ENCODE measurements at regions not wholly inside any gene's neighbourhood (a gene's known extent, or its start where the extent isn't known, plus 50 kb on each side); places are given as distances from the start of the nearest gene placed in this dataset.

DNA sequence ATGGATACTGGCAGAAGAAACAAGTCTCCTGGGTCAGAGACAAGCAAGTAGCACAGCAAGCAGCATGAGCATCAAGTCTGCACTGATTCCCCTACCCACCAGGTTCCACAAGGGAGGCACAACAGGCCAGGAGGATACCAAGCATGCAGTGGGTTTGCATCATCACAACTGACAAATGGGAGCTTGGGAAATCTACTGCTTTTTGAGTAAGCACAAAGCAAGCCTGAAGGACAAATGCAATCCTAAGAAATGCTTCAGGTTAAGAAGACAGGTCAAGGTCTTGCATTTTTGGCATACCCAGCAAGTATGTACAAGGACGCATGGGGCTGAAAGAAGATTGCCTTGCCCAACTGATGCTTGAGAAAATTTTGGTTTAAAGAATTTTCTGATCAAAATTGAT is 279.6 kb downstream of the PDGFC start:
- no peak for DNase-seq (ENCODE audit: low spot score in 2 of 2, unreplicated experiment in 2 of 2)
- Mint-ChIP-seq H3K4me1 (peaks cover 36% of the 10 kb centered on the region), H3K36me3 (no peaks in the 10 kb centered on the region), H3K9me3 (no peaks in the 10 kb centered on the region), H3K4me3 (no peak overlapping the region), H3K27ac (no peak overlapping the region), H3K27me3 (ENCODE audit: low read depth) (no peaks in the 10 kb centered on the region)
- TF ChIP-seq, protein P1, sequence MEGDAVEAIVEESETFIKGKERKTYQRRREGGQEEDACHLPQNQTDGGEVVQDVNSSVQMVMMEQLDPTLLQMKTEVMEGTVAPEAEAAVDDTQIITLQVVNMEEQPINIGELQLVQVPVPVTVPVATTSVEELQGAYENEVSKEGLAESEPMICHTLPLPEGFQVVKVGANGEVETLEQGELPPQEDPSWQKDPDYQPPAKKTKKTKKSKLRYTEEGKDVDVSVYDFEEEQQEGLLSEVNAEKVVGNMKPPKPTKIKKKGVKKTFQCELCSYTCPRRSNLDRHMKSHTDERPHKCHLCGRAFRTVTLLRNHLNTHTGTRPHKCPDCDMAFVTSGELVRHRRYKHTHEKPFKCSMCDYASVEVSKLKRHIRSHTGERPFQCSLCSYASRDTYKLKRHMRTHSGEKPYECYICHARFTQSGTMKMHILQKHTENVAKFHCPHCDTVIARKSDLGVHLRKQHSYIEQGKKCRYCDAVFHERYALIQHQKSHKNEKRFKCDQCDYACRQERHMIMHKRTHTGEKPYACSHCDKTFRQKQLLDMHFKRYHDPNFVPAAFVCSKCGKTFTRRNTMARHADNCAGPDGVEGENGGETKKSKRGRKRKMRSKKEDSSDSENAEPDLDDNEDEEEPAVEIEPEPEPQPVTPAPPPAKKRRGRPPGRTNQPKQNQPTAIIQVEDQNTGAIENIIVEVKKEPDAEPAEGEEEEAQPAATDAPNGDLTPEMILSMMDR (IDR thresholded peaks at IDR 0.05; ENCODE audit: unreplicated experiment), result no peak

DNA sequence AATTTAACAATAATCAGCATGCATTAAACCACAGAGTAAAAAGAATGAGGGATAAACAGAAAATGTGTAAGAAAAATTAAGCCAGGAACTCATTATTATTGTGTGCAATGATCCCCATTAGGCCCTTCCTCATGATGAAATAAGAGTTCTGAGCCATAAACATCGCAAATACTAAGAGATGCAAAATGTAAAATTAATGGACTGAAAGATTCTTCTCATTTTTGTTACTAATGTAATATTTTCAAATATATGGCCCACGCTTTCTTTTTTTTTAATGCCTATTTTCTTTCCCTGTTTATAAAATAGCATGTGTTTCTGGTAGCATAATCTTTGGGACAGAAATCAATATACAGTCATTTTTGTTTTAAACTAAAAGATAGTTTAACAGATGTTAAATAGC is 281.0 kb downstream of the PDGFC start:
- Mint-ChIP-seq H3K9me3 (no peaks in the 10 kb centered on the region), H3K4me3 (no peak overlapping the region), H3K27ac (no peak overlapping the region), H3K36me3 (no peaks in the 10 kb centered on the region), H3K4me1 (peaks cover 47% of the 10 kb centered on the region), H3K27me3 (ENCODE audit: low read depth) (no peaks in the 10 kb centered on the region)
- TF ChIP-seq, protein P1 (IDR thresholded peaks at IDR 0.05; ENCODE audit: unreplicated experiment), result no peak
- no peak for DNase-seq (ENCODE audit: low spot score in 2 of 2, unreplicated experiment in 2 of 2)

DNA sequence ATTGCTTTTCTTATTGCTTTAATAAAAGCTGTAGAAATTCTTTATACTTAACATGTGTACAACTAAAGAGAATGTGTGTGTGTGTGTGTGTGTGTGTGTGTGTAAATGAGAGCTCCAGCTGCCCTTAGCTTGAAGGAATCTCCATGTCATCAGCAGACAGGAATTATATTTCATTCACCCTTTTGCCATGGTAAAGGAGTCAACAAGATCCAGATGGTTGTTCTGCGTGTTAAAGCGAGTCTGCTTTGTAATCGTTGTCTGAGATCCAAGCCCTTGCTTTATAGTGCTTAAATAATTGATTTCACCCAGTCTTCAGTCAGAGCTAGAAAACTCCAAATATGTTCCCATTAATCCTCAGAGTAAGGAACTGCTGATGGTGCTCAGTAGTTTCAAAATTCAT is 285.5 kb downstream of the PDGFC start:
- Mint-ChIP-seq H3K9me3 (no peaks in the 10 kb centered on the region), H3K4me1 (peaks cover 33% of the 10 kb centered on the region), H3K27me3 (ENCODE audit: low read depth) (no peaks in the 10 kb centered on the region), H3K36me3 (no peaks in the 10 kb centered on the region), H3K27ac (peak overlapping the region; percentile 78), H3K4me3 (no peak overlapping the region)
- no peak for DNase-seq (ENCODE audit: low spot score in 2 of 2, unreplicated experiment in 2 of 2)
- TF ChIP-seq, protein P1 (IDR thresholded peaks at IDR 0.05; ENCODE audit: unreplicated experiment), result no peak

DNA sequence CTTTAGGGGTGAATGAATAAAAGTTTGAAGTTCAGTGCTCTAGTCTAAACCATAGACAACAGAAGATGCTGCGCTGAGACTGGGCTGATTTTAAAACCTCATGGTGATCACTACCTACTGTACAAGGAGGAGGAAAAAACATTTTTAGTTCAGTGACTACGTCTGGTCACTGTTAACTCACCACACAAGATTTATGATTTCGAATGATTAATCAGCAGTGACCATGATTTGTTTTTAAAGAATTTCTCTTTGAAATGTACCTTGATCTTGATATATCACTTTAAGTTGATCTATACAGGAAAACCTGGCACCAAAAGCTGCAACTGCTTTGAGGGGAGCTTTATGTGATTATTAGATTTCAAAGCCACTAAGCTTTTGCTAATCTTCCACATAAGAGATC is 286.3 kb downstream of the PDGFC start:
- peak overlapping the region; percentile 78 for H3K27ac Mint-ChIP-seq

DNA sequence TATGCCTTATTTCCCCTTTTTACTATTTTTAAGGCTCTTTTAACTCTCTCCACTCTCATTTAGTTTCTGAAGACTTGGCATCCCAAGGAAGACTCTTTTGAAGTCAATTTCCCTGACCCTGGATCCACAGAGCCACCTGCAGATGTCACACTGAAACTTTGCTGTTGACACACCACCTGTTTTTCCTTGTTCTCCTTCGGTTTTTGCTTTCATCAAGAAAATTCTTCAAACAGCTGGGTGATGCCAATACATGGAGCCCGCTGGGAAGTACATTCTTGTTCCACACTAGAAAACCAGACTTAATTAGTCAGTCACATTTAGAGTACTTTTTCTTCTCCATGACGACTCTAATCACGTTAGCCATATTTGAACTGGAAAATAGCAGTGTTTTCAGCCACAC is 293.9 kb downstream of the PDGFC start:
- Mint-ChIP-seq H3K27me3 (ENCODE audit: low read depth) (no peaks in the 10 kb centered on the region), H3K27ac (no peak overlapping the region), H3K4me1 (peaks cover 7% of the 10 kb centered on the region), H3K9me3 (no peaks in the 10 kb centered on the region), H3K36me3 (no peaks in the 10 kb centered on the region), H3K4me3 (no peak overlapping the region)
- TF ChIP-seq, protein P1 (IDR thresholded peaks at IDR 0.05; ENCODE audit: unreplicated experiment), result no peak
- DNase-seq (ENCODE audit: low spot score in 2 of 2, unreplicated experiment in 2 of 2), result no peak

More for the DNA sequence above, 286.3 kb downstream of the PDGFC start:
- peaks cover 33% of the 10 kb centered on the region for H3K4me1 Mint-ChIP-seq
- TF ChIP-seq, protein P1 (IDR thresholded peaks at IDR 0.05; ENCODE audit: unreplicated experiment), result no peak
- no peak overlapping the region for H3K4me3 Mint-ChIP-seq
- H3K27me3 Mint-ChIP-seq (ENCODE audit: low read depth), result no peaks in the 10 kb centered on the region
- no peaks in the 10 kb centered on the region for H3K36me3 Mint-ChIP-seq
- DNase-seq (ENCODE audit: low spot score in 2 of 2, unreplicated experiment in 2 of 2), result no peak
- H3K9me3 Mint-ChIP-seq, result no peaks in the 10 kb centered on the region

DNA sequence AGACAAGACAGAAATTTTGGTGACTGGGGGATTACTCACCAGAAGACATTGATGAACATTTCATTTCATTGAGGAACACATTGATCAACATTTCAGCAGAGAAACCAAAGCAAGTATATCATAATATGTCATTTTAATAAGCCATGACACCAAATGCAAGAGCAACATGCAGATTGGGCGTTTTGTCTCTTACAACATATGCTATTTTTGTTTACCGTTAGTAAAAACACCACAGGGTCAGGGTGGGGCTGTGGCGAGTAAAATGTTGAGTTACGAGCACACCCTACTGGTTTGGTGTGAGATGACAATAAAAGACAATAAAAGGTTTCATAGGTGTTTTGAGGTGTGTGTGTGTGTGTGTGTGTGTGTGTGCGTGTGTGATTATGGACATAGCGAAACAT is 294.5 kb downstream of the PDGFC start:
- Mint-ChIP-seq H3K27me3 (ENCODE audit: low read depth) (no peaks in the 10 kb centered on the region), H3K27ac (no peak overlapping the region), H3K9me3 (no peaks in the 10 kb centered on the region), H3K4me1 (peaks cover 7% of the 10 kb centered on the region), H3K4me3 (no peak overlapping the region), H3K36me3 (no peaks in the 10 kb centered on the region)
- no peak for DNase-seq (ENCODE audit: low spot score in 2 of 2, unreplicated experiment in 2 of 2)
- TF ChIP-seq, protein P1 (IDR thresholded peaks at IDR 0.05; ENCODE audit: unreplicated experiment), result no peak

All from mesothelial cell of epicardium (in vitro differentiated cells).